ENCODE measurements at regions not wholly inside any gene's neighbourhood (a gene's known extent, or its start where the extent isn't known, plus 50 kb on each side); places are given as distances from the start of the nearest gene placed in this dataset.
A peak's percentile ranks its signal among the peaks of the same experiment; 100 is the strongest.

GRCh38 chr22:25437414-25438160 is 126.9 kb upstream of the GRK3 start:
- no peak overlapping the region for H3K4me3 ChIP-seq (ENCODE audit: low read depth, low read length)
- DNase-seq (ENCODE audit: low read depth): no peak
- no peak for TF ChIP-seq MAX (IDR thresholded peaks at IDR 0.05; ENCODE audit: low read depth, low read length)

- H3K4me3 ChIP-seq (ENCODE audit: low read depth, low read length): peak overlapping the region; percentile 54
- no peak for TF ChIP-seq MYC (IDR thresholded peaks at IDR 0.05; ENCODE audit: low read depth, low read length)
- TF ChIP-seq MAX (IDR thresholded peaks at IDR 0.05; ENCODE audit: low read depth, low read length): no peak
- TF ChIP-seq POLR2A (IDR thresholded peaks at IDR 0.05; ENCODE audit: extremely low read depth, insufficient read length): no peak
- TF ChIP-seq CTCF (IDR thresholded peaks at IDR 0.05; ENCODE audit: low read depth, low read length): no peak
- peak; percentile 28 for DNase-seq (ENCODE audit: low read depth)
These were observed 117.3 kb upstream of the GRK3 start for GRCh38 chr22:25447067-25447685.

GRCh38 chr22:25447686-25448434 is 116.6 kb upstream of the GRK3 start:
- peak; percentile 86 for DNase-seq (ENCODE audit: low read depth)
- TF ChIP-seq MYC (IDR thresholded peaks at IDR 0.05; ENCODE audit: low read depth, low read length): peak; percentile 86
- TF ChIP-seq POLR2A (IDR thresholded peaks at IDR 0.05; ENCODE audit: extremely low read depth, insufficient read length): peak; percentile 34
- peak; percentile 93 for TF ChIP-seq MAX (IDR thresholded peaks at IDR 0.05; ENCODE audit: low read depth, low read length)
- peak; percentile 85 for TF ChIP-seq CTCF (IDR thresholded peaks at IDR 0.05; ENCODE audit: low read depth, low read length)
- H3K4me3 ChIP-seq (ENCODE audit: low read depth, low read length): peak overlapping the region; percentile 84

GRCh38 chr22:25448435-25449051 is 115.9 kb upstream of the GRK3 start:
- H3K4me3 ChIP-seq (ENCODE audit: low read depth, low read length): peak overlapping the region; percentile 84
- DNase-seq (ENCODE audit: low read depth): peak; percentile 25
- no peak for TF ChIP-seq POLR2A (IDR thresholded peaks at IDR 0.05; ENCODE audit: extremely low read depth, insufficient read length)
- no peak for TF ChIP-seq MAX (IDR thresholded peaks at IDR 0.05; ENCODE audit: low read depth, low read length)
- TF ChIP-seq MYC (IDR thresholded peaks at IDR 0.05; ENCODE audit: low read depth, low read length): no peak
- TF ChIP-seq CTCF (IDR thresholded peaks at IDR 0.05; ENCODE audit: low read depth, low read length): no peak

GRCh38 chr22:25449781-25450317 is 114.6 kb upstream of the GRK3 start:
- TF ChIP-seq MAX (IDR thresholded peaks at IDR 0.05; ENCODE audit: low read depth, low read length): no peak
- no peak for TF ChIP-seq CTCF (IDR thresholded peaks at IDR 0.05; ENCODE audit: low read depth, low read length)
- TF ChIP-seq POLR2A (IDR thresholded peaks at IDR 0.05; ENCODE audit: extremely low read depth, insufficient read length): no peak
- TF ChIP-seq MYC (IDR thresholded peaks at IDR 0.05; ENCODE audit: low read depth, low read length): no peak
- H3K4me3 ChIP-seq (ENCODE audit: low read depth, low read length): peak overlapping the region; percentile 84
- DNase-seq (ENCODE audit: low read depth): no peak
